Subcutaneous abdominal adipose tissue (tissue), 5 donors: ENCODE measurements at regions not wholly inside any gene's neighbourhood (a gene's known extent, or its start where the extent isn't known, plus 50 kb on each side); places are given as distances from the start of the nearest gene placed in this dataset.
"Not testable (repeated sequence)": the region's sequence is repeated elsewhere in the genome, so short reads cannot be mapped to it uniquely, and the experiment has no call there.

Experiments used
- H3K27ac ChIP-seq: one replicate; pipeline ENCODE4 v1.7.0; 2013; ENCODE audit warnings: low read depth, mild to moderate bottlenecking, inconsistent platforms, low read length, moderate library complexity
- H3K27me3 ChIP-seq, 5 donors: one replicate each; pipeline ENCODE4 v1.7.0; 2013; ENCODE audit warnings: low read length in 5 of 5, inconsistent platforms in 1 of 5; ENCODE audit not compliant: control insufficient read depth in 5 of 5, insufficient read depth in 4 of 5
- H3K36me3 ChIP-seq, 5 donors: one replicate each; pipeline ENCODE4 v1.7.0; 2013; ENCODE audit warnings: low read length in 5 of 5; ENCODE audit not compliant: control insufficient read depth in 5 of 5, insufficient read depth in 5 of 5
- H3K4me1 ChIP-seq, 5 donors: one replicate each; pipeline ENCODE4 v1.7.0; 2013; ENCODE audit warnings: low read length in 5 of 5, mild to moderate bottlenecking in 3 of 5, moderate library complexity in 1 of 5; ENCODE audit not compliant: control insufficient read depth in 5 of 5, insufficient read depth in 5 of 5
- H3K4me3 ChIP-seq, 5 donors: one replicate each; pipeline ENCODE4 v1.7.0; 2013; ENCODE audit warnings: low read length in 5 of 5, low read depth in 1 of 5
- H3K9ac ChIP-seq, 5 donors: one replicate each; pipeline ENCODE4 v1.7.0; 2013; ENCODE audit warnings: low read length in 5 of 5, mild to moderate bottlenecking in 4 of 5, moderate library complexity in 3 of 5
- H3K9me3 ChIP-seq, 5 donors: one replicate each; pipeline ENCODE4 v1.7.0; 2013; ENCODE audit warnings: low read length in 5 of 5; ENCODE audit not compliant: control insufficient read depth in 5 of 5
- donor health status: healthy.
- donor health status: healthy.
- donor health status: healthy.
- donor health status: healthy.
- donor health status: healthy.

- Histone ChIP-seq H3K27me3 (no peaks in the 10 kb centered on the region), H3K4me1 (no peaks in the 10 kb centered on the region), H3K36me3 (no peaks in the 10 kb centered on the region), H3K9ac (no peak overlapping the region), H3K27ac (no peak overlapping the region), H3K4me3 (no peak overlapping the region), H3K9me3 (no peaks in the 10 kb centered on the region)
Measured at GRCh38 chr4:115548123-115548522, 434.7 kb upstream of the NDST4 start.

GRCh38 chr4:115537387-115537786, 424.0 kb upstream of the NDST4 start:
- H3K9ac ChIP-seq, result no peak overlapping the region
- H3K4me3 ChIP-seq, result no peak overlapping the region
- no peaks in the 10 kb centered on the region for H3K9me3 ChIP-seq
- H3K27me3 ChIP-seq, result no peaks in the 10 kb centered on the region
- no peaks in the 10 kb centered on the region for H3K4me1 ChIP-seq
- no peak overlapping the region for H3K27ac ChIP-seq
- no peaks in the 10 kb centered on the region for H3K36me3 ChIP-seq

GRCh38 chr4:115529126-115529525, 415.7 kb upstream of the NDST4 start:
- Histone ChIP-seq H3K4me3 (no peak overlapping the region), H3K27me3 (no peaks in the 10 kb centered on the region), H3K36me3 (no peaks in the 10 kb centered on the region), H3K9ac (no peak overlapping the region), H3K9me3 (peaks cover 0 to under 1% (median 0%) of the 10 kb centered on the region in 5 donors), H3K4me1 (no peaks in the 10 kb centered on the region), H3K27ac (no peak overlapping the region)

DNA sequence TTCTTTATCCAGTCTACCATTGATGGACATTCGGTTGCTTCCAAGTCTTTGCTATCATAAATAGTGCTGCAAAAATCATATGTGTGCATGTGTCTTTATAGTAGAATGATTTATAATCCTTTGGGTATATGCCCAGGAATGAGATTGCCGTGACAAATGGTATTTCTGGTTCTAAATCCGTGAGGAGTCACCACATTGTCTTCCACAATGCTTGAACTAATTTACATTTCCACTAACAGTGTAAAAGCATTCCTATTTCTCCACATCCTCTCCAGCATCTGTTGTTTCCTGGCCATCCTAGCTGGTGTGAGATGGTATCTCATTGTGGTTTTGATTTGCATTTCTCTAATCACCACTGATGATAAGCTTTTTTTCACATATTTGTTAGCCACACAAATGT, 406.1 kb upstream of the NDST4 start:
- not testable (repeated sequence) for H3K27ac ChIP-seq, H3K4me1 ChIP-seq, H3K4me3 ChIP-seq, H3K27me3 ChIP-seq, H3K9ac ChIP-seq, H3K36me3 ChIP-seq, H3K9me3 ChIP-seq

DNA sequence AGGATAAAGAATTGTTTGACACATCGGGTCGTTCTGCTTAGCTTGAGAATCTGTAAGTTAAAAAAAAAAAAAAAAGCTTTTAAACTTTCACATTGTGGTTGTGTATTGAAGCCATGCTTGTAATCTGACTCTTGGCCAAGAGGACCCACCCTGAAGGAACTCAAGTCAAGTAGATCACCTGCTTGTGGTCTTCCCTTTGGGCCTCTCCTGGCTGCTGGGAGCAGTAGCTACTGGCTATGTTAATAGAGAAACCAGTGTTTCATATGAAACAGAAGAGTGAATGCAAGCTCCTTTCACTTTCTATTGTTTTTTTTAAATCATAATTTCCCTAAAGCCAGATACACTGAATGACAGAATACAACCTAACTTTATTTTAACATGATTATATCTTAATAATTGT, 402.4 kb upstream of the NDST4 start:
- no peaks in the 10 kb centered on the region for H3K27me3 ChIP-seq
- no peaks in the 10 kb centered on the region for H3K36me3 ChIP-seq
- H3K9me3 ChIP-seq, result peaks cover 0 to 3% (median 0%) of the 10 kb centered on the region in 5 donors
- H3K27ac ChIP-seq, result no peak overlapping the region
- no peaks in the 10 kb centered on the region for H3K4me1 ChIP-seq
- H3K4me3 ChIP-seq, result no peak overlapping the region
- no peak overlapping the region for H3K9ac ChIP-seq

DNA sequence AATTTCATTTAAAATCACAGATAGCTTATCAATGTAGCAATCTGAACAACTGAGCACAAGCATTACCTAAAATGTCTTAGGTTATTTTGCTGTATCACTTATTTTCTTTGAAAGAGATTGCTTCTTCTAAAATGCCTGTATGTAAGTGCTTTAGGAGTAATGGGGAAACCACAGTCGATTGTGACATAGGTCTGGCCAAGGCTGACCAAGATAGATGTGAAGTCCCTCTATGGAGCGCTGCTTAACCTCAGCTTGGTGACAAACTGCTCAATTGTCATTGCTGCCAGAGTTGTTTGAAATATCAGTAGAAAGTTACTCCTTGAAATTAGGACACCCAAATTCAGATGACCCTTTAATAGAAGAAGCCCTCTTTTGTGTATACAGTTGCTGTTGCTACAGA, 401.9 kb upstream of the NDST4 start:
- no peak overlapping the region for H3K27ac ChIP-seq
- H3K4me1 ChIP-seq, result no peaks in the 10 kb centered on the region
- no peaks in the 10 kb centered on the region for H3K27me3 ChIP-seq
- H3K4me3 ChIP-seq, result no peak overlapping the region
- H3K36me3 ChIP-seq, result no peaks in the 10 kb centered on the region
- no peak overlapping the region for H3K9ac ChIP-seq
- peaks cover 0 to 3% (median 0%) of the 10 kb centered on the region in 5 donors for H3K9me3 ChIP-seq

GRCh38 chr4:115514675-115515074, 401.3 kb upstream of the NDST4 start:
- H3K27ac ChIP-seq, result no peak overlapping the region
- peaks cover 0 to 3% (median 0%) of the 10 kb centered on the region in 5 donors for H3K9me3 ChIP-seq
- H3K27me3 ChIP-seq, result no peaks in the 10 kb centered on the region
- no peak overlapping the region for H3K4me3 ChIP-seq
- H3K36me3 ChIP-seq, result no peaks in the 10 kb centered on the region
- H3K4me1 ChIP-seq, result no peaks in the 10 kb centered on the region
- no peak overlapping the region for H3K9ac ChIP-seq

DNA sequence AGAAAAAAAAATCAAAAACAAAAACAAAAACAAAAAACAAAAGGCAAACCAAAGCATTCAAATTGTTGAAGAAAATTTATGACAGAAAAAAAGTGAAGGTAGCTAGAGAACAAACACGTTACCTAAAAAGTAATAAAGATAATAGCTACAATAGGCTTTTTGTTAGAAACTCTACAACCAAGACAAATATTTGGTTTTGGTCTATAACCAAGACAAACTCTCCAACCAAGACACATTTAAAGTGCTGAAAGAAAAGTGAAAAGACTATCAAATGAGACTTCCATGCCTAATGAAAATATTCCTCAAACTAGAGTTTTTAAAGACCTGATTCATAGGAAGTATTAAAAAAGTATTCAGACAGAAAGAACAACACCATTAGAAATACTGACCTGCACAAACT, 391.9 kb upstream of the NDST4 start:
- H3K4me3 ChIP-seq, result no peak overlapping the region
- H3K36me3 ChIP-seq, result no peaks in the 10 kb centered on the region
- no peaks in the 10 kb centered on the region for H3K9me3 ChIP-seq
- no peak overlapping the region for H3K27ac ChIP-seq
- no peaks in the 10 kb centered on the region for H3K27me3 ChIP-seq
- no peak overlapping the region for H3K9ac ChIP-seq
- H3K4me1 ChIP-seq, result no peaks in the 10 kb centered on the region

GRCh38 chr4:115501656-115502055, 388.2 kb upstream of the NDST4 start:
- no peaks in the 10 kb centered on the region for H3K4me1 ChIP-seq
- no peaks in the 10 kb centered on the region for H3K36me3 ChIP-seq
- no peak overlapping the region for H3K27ac ChIP-seq
- H3K4me3 ChIP-seq, result no peak overlapping the region
- H3K9me3 ChIP-seq, result no peaks in the 10 kb centered on the region
- no peak overlapping the region for H3K9ac ChIP-seq
- no peaks in the 10 kb centered on the region for H3K27me3 ChIP-seq

GRCh38 chr4:115493770-115494169, 380.4 kb upstream of the NDST4 start:
- H3K4me1 ChIP-seq, result not testable (repeated sequence)
- H3K9me3 ChIP-seq, result peaks cover 0 to 18% (median 4%) of the 10 kb centered on the region in 5 donors

GRCh38 chr4:115491686-115492085, 378.3 kb upstream of the NDST4 start:
- H3K9ac ChIP-seq, result no peak overlapping the region
- no peaks in the 10 kb centered on the region for H3K4me1 ChIP-seq
- no peak overlapping the region for H3K27ac ChIP-seq
- peaks cover 0 to 18% (median 4%) of the 10 kb centered on the region in 5 donors for H3K9me3 ChIP-seq
- no peaks in the 10 kb centered on the region for H3K36me3 ChIP-seq
- H3K4me3 ChIP-seq, result no peak overlapping the region
- no peaks in the 10 kb centered on the region for H3K27me3 ChIP-seq

More at GRCh38 chr4:115493770-115494169, 380.4 kb upstream of the NDST4 start:
- H3K27me3 ChIP-seq, H3K27ac ChIP-seq, H3K9ac ChIP-seq, H3K36me3 ChIP-seq, H3K4me3 ChIP-seq: not testable (repeated sequence)
